SK-N-DZ (cell line): ENCODE measurements at regions not wholly inside any gene's neighbourhood (a gene's known extent, or its start where the extent isn't known, plus 50 kb on each side); places are given as distances from the start of the nearest gene placed in this dataset.
"Not testable (repeated sequence)": the region's sequence is repeated elsewhere in the genome, so short reads cannot be mapped to it uniquely, and the experiment has no call there.

ENCODE experiments used
- DNase-seq: peaks from one replicate; pipeline ENCODE4 v3.0.0-alpha.2; 2015; ENCODE audit warnings: low spot score

DNA sequence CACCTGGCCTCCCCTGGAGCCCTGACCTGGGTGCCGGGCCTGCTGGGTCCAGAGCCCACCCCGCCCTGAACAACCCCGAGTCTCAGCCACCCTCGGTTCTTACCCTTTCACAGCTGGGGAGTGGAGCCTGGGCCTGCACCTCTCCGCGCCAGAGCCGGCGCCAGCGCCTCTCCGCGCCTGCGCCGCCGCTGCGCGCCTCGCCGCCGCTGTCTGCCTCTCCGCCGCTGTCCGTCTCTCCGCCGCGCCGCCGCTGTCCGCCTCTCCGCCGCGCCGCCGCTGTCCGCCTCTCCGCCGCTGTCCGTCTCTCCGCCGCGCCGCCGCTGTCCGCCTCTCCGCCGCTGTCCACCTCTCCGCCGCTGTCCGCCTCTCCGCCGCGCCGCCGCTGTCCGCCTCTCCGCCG, 326.9 kb upstream of the PLGLB1 start:
- DNase-seq = not testable (repeated sequence)

DNA sequence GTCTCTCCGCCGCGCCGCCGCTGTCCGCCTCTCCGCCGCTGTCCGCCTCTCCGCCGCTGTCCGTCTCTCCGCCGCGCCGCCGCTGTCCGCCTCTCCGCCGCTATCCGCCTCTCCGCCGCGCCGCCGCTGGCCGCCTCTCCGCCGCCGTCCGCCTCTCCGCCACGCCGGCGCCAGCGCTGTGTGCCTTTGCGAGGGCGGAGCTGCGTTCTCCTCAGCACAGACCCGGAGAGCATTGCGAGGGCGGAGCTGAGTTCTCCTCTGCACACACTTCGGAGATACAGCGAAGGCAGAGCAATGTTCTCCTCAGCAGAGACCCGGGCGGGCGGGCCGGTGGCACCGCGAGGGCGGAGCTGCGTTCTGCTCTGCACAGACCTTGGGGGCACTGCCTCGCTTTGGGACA, 327.4 kb upstream of the PLGLB1 start:
- DNase-seq = not testable (repeated sequence)

DNA sequence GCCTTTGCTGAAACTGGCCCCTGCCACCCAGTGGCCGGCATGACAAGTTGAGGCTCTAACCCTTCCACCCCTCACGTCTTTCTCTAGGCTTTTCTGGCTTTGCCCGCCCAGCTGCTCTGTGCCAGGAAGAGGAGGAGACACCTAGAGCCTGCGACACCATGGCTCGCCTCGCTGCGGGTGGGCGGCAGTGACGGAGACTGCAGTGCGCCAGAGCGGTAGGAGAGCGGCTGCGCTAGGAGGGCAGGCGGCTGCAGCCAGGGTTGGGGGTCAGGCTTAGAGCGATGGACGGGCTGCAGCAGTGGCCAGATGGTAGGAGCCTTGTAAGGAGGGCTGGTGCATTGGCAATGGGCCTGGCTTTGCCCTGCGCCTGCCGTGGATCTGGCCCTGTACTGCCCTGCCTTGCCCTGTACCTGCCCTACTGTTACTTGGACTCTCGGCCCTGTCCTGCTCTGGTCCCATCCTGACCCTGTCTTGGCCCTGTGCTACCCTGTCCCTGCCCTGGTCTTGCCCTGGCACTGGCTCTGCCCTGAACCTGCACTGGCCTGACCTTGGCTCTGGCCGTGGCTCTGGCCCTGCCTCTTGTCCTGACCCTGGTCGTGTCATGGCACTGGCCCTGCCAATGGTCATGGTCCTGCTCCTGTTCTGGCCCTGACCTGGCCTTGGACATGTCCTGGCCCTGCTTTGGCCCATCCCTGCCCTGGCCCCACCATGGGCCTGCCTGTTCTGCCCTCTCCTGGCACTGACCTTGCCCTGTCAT, 330.7 kb upstream of the PLGLB1 start:
- not testable (repeated sequence) for DNase-seq

DNA sequence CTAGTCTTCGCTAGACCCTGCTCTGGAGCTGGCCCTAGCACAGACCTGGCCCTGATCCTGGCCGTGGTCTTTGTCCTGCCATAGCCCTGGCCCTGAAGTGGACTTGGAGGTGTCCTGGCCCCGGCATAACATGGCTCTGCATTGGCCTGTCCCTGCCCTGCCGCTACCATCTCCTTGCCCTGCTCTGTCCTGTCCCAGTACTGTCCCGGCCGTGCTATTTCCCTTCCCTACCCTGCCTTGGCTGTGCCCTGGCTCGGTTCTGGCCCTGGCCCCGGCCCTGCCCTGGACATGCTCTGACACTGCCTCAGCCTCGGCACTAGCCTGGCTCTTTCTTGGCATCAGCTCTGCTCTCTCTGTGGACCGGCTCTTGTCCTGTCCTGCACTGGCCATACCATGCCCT, 331.8 kb upstream of the PLGLB1 start:
- not testable (repeated sequence) for DNase-seq

DNA sequence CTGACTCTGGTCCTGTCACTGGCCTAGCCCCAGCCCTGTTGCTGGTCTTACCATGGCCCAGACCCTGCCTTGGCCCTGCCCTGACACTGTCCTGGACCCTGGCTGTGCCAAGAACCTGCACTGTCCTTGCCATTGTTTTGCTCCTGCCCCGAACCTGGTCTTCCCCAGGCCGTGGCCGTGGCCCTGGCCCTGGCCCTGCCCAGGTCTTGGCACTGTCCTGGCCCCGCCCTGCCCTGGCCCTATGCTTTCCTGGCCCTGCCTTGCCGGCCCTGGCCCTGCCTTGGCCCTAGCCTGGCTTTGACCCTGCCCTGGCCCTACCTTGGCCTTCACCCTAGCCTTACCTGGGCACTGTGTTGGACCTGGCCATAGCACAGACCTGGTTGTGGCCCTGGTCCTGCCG, 332.5 kb upstream of the PLGLB1 start:
- not testable (repeated sequence) for DNase-seq

DNA sequence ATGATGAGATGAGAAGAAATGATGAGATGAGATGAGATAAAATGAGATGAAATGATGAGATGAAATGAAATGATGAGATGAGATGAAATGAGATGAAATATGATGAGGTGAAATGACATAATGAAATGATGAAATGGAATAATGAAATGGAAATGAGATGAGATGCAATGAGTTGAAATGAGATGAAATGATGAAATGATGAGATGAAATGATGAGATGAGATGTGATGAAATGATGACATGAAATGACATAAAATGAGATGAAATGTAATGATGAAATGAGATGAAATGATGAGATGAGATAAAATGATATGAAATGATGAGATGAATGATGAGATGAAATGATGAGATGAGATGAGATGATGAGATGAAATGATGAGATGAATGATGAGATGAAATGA, 338.6 kb upstream of the PLGLB1 start:
- DNase-seq = not testable (repeated sequence)

DNA sequence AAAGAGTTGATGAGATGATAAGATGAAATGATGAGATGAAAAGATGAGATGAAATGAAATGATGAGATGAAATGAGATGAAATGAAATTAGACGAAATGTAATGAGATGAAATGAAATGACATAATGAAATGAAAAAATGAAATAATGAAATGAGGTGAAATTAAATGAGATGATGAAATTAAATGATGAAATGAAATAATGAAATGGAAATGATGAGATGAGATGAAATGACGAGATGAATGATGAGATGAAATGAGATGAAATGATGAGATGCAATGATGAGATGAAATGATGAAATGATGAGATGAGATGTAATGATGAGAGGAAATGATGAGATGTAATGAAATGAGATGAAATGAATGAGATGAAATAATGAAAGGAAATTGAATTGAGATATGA, 339.3 kb upstream of the PLGLB1 start:
- not testable (repeated sequence) for DNase-seq

DNA sequence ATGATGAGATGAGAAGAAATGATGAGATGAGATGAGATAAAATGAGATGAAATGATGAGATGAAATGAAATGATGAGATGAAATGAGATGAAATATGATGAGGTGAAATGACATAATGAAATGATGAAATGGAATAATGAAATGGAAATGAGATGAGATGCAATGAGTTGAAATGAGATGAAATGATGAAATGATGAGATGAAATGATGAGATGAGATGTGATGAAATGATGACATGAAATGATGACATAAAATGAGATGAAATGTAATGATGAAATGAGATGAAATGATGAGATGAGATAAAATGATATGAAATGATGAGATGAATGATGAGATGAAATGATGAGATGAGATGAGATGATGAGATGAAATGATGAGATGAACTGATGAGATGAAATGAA, 340.2 kb upstream of the PLGLB1 start:
- not testable (repeated sequence) for DNase-seq

DNA sequence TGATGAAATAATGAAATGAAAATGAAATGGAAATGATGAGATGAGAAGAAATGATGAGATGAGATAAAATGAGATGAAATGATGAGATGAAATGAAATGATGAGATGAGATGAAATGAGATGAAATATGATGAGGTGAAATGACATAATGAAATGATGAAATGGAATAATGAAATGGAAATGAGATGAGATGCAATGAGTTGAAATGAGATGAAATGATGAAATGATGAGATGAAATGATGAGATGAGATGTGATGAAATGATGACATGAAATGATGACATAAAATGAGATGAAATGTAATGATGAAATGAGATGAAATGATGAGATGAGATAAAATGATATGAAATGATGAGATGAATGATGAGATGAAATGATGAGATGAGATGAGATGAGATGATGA, 342.7 kb upstream of the PLGLB1 start:
- not testable (repeated sequence) for DNase-seq

DNA sequence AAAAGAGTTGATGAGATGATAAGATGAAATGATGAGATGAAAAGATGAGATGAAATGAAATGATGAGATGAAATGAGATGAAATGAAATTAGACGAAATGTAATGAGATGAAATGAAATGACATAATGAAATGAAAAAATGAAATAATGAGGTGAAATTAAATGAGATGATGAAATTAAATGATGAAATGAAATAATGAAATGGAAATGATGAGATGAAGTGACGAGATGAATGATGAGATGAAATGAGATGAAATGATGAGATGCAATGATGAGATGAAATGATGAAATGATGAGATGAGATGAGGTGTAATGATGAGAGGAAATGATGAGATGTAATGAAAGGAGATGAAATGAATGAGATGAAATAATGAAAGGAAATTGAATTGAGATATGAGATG, 343.4 kb upstream of the PLGLB1 start:
- DNase-seq = not testable (repeated sequence)

DNA sequence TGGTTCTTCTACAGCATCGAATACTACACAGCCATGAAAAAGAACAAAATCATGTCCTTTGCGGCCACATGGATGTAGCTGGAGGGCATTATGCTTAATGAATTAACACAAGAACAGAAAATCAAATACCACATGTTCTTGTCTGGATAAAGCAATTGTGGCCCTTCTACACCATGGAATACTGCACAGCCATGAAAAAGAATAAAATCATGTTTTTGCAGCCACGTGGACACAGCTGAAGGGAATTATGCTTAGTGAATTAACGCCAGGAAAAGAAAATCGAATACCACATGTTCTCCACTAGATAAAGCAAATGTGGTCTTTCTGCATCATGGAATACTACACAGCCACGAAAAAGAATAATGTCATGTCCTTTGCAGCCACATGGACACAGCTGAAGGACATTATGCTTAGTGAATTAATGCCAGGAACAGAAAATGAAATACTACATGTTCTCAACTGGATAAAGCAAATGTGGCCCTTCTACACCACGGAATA, 361.8 kb upstream of the PLGLB2 start:
- not testable (repeated sequence) for DNase-seq

DNA sequence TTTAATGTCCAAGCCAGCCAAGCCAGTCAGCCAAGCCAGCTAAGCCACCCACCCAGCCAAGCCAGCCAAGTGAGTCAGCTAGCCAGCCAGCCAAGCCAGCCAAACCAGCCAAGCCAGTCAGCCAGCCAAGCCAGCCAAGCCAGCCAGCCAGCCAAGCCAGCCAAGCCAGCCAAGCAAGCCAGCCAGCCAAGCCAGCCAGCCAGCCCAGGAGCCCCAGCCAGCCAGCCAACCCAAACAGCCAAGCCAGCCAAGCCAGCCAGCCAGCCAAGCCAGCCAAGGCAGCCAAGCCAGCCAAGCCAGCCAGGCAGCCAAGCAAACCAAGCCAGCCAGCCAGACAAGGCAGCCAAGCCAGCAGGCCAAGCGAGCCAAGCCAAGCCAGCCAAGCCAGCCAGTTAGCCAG, 352.1 kb upstream of the PLGLB2 start:
- not testable (repeated sequence) for DNase-seq

DNA sequence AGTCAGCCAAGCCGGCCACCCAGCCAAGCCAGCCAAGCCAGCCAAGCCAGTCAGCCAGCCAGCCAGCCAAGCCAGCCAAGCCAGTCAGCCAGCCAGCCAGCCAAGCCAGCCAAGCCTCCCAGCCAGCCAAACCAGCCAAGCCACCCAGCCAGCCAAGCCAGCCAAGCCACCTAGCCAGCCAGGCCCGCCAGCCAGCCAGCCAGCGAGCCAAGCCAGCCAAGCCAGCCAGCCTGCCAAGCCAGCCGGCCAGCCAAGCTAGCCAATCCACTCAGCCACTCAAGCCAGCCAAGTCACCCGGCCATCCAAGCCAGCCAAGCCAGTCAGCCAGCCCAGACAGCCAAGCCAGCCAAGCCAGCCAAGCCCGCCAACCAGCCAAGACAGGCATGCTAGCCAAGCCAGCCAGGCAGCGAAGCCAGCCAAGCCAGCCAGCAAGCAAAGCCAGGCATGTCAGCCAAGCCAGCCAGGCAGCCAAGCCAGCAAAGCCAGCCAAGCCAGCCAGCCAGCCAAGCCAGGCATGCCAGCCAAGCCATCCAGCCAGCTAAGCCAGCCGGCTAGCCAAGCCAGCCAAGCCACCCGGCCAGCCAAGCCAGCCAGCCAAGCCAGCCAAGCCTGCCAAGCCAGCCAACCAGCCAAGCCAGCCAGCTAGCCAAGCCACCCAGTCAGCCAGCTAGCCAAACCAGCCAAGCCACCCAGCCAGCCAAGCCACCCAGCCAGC, 351.2 kb upstream of the PLGLB2 start:
- DNase-seq = not testable (repeated sequence)

DNA sequence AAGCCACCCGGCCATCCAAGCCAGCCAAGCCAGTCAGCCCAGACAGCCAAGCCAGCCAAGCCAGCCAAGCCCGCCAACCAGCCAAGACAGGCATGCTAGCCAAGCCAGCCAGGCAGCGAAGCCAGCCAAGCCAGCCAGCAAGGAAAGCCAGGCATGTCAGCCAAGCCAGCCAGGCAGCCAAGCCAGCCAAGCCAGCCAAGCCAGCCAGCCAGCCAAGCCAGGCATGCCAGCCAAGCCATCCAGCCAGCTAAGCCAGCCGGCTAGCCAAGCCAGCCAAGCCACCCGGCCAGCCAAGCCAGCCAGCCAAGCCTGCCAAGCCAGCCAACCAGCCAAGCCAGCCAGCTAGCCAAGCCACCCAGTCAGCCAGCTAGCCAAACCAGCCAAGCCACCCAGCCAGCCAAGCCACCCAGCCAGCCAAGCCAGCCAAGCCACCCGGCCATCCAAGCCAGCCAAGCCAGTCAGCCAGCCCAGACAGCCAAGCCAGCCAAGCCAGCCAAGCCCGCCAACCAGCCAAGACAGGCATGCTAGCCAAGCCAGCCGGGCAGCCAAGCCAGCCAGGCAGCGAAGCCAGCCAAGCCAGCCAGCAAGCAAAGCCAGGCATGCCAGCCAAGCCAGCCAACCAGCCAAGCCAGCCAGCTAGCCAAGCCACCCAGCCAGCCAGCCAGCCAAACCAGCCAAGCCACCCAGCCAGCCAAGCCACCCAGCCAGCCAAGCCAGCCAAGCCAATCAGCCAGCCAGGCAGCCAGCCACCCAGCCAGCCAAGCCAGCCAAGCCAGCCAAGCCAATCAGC, 350.4 kb upstream of the PLGLB2 start:
- not testable (repeated sequence) for DNase-seq

DNA sequence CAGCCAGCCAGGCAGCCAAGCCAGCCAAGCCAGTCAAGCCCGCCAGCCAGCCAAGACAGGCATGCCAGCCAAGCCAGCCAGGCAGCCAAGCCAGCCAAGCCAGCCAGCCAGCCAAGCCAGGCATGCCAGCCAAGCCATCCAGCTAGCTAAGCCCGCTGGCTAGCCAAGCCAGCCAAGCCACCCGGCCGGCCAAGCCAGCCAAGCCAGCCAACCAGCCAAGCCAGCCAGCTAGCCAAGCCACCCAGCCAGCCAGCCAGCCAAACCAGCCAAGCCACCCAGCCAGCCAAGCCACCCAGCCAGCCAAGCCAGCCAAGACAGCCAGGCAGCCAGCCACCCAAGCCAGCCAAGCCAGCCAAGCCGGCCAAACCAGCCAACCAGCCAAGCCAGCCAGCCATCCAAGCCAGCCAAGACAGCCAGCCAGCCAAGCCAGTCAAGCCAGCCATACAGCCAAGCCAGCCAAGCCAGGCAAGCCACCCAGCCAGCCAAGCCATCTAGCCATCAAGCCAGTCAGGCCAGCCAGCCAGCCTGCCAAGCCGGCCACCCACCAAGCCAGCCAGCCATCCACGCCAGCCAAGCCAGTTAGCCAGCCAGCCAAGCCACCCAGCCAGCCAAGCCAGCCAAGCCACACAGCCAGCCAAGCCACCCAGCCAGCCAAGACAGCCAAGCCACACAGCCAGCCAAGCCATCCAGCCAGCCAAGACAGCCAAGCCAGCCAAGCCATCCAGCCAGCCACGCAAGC, 349.2 kb upstream of the PLGLB2 start:
- DNase-seq = not testable (repeated sequence)

DNA sequence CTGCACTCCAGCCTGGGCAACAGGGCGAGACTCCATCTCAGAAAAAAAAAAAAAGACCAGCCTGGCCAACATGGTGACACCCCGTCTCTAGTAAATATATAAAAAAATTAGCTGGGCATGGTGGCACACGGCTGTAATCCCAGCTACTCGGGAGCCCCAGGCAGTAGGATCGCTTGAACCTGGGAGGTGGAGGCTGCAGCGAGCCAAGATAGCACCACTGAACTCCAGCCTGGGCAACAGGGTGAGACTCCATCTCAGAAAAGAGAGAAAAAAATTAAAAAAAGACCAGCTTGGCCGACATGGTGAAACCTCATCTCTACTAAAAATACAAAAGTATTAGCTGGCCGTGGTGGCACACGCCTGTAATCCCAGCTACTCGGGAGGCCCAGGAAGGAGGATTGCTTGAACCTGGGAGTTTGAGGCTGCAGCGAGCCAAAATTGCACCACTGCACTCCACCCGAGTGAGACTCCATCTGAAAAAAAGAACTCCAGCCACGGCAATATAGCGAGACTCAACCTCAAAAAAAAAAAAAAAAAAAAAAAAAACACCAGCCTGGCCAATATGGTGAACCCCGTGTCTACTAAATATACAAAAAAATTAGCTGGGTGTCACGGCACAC, 346.1 kb upstream of the PLGLB2 start:
- DNase-seq = no peak

DNA sequence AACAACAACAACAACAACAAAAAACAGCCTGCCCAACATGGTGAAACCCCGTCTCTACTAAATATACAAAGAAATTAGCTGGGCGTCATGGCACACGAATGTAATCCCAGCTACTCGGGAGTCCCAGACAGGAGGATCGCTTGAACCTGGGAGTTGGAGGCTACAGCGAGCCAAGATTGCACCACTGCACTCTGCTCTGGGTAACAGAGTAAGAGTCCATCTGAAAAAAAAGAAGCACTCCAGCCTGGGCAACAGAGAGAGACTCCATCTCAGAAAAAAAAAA, 344.1 kb upstream of the PLGLB2 start:
- DNase-seq = no peak

DNA sequence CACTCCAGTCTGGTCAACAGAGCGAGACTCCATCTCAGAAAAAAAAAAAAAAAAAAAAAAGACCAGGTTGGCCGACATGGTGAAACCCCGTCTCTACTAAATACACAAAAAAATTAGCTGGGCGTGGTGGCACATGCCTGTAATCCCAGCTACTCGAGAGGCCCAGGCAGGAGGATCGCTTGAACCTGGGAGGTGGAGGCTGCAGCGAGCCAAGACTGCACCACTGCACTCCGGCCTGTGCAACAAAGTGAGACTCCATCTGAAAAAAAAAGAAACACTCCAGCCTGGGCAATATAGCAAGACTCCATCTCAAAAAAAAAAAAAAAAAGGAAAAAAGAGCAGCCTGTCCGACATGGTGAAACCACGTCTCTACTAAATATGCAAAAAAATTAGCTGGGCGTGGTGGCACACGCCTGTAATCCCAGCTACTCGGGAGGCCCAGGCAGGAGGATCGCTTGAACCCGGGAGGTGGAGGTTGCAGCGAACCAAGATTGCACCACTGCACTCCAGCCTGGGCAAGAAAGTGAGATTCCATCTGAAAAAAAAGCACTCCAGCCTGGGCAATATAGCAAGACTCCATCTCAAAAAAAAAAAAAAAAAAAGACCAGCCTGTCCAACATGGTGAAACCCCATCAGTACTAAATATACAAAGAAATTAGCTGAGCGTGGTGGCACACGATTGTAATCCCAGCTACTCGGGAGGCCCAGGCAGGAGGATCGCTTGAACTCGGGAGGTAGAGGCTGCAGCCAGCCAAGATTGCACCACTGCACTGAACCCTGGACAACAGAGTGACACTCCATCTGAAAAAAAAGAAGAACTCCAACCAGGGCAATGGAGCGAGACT, 343.3 kb upstream of the PLGLB2 start:
- DNase-seq = not testable (repeated sequence)

DNA sequence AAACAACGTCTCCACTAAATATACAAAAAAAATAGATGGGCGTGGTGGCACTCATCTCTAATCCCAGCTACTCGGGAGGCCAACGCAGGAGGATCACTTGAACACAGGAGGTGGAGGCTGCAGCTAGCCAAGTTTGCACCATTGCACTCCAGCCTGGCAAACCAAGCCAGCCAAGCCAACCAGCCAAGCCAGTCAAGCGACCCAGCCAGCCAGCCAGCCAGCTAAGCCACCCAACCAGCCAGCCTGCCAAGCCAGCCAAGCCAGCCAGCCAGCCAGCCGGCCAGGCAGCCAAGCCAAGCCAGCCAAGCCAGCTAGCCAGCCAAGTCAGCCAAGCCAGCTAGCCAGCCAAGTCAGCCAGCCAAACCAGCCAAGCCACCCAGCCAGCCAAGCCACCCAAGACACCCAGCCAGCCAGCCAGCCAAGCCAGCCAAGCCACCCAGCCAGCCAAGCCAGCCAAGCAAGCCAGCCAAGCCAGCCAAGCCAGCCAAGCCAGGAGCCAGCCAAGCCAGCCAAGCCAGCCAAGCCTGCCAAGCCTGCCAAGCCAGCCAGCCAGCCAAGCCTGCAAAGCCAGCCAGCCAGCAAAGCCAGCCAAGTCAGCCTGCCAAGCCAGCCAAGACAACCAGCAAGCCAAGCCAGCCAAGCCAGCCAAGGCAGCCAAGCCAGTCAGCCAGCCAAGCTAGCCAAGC, 342.2 kb upstream of the PLGLB2 start:
- not testable (repeated sequence) for DNase-seq
